NCI-H187 treated with DMSO at 0.1 percent for 48 hours (cell line): ENCODE measurements at regions not wholly inside any gene's neighbourhood (a gene's known extent, or its start where the extent isn't known, plus 50 kb on each side); places are given as distances from the start of the nearest gene placed in this dataset.
"Not testable (repeated sequence)": the region's sequence is repeated elsewhere in the genome, so short reads cannot be mapped to it uniquely, and the experiment has no call there.

Experiments used
- DNase-seq: peaks from one replicate; lab custom pipeline; 2025; lab: John Stamatoyannopoulos, UW

DNA sequence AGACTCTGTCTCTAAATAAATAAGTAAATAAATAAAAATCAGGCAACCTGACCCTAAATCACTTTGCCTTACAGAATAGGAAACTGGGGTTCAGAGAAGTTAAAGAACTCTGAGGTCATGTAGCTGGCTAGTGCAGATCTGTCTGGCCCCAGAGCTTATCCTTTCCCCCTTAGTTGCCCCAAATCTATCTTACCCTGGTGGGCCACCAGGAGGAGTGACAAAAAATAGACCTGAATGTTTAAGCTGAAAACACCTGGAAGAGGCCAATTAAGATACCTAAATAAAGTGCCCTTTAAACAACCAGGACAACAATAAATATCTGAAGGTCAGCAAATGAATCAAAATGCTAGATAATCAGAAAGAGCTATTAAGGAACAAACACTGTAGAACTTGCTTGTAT, 59.7 kb downstream of the TEX35 start:
- no peak for DNase-seq

GRCh38 chr1:178573330-178573729, 60.4 kb downstream of the TEX35 start:
- DNase-seq = no peak

- no peak for DNase-seq
Measured at GRCh38 chr1:178574345-178574744, 61.4 kb downstream of the TEX35 start.

- DNase-seq = no peak
Measured at GRCh38 chr1:178575611-178576361, 62.9 kb downstream of the TEX35 start.

GRCh38 chr1:178576841-178577240, 63.9 kb downstream of the TEX35 start:
- no peak for DNase-seq

DNA sequence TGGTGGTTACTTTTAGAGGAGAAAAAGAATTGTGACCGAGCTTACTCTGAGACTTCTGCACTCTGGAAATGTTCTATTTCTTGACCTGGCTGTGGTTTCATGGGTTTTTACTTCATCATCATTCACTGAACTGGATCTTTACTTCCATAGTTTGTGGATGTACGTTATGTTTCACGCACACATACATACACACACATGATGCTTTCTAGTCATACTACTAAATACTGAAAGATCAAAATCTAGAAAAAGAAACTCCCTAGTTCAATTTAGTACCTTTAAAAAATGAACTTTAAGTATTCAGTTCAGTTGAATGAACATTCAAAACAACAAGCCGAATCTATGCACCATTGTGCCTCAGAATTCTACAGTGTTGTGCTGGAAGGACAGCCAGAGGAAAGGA, 65.0 kb downstream of the TEX35 start:
- no peak for DNase-seq

GRCh38 chr1:178578541-178578940, 65.6 kb downstream of the TEX35 start:
- no peak for DNase-seq

DNA sequence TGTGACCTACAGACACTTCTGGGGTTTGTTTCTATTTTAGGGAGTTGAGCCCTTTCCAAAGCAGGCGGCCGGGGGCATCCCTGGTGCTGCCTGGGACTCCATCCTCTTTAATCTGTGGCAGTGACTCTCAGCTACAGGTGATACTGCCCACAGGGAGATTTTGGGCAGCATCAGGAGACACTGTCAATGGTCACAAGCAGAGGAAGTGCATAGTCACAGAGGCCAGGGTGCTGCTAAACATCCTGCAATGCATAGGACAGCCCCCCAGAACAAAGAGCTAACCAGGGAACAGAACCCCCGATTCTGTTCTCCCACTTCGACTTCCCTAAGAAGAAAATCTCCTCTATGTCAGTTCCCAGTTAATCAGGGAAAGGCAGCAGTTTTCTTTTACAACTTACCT, 66.2 kb downstream of the TEX35 start:
- DNase-seq = no peak

GRCh38 chr1:178579562-178579961, 66.7 kb downstream of the TEX35 start:
- peak; percentile 53 for DNase-seq

GRCh38 chr1:178580096-178580495, 67.2 kb downstream of the TEX35 start:
- DNase-seq = no peak

- no peak for DNase-seq
Measured at GRCh38 chr1:178580876-178581275, 68.0 kb downstream of the TEX35 start.

DNA sequence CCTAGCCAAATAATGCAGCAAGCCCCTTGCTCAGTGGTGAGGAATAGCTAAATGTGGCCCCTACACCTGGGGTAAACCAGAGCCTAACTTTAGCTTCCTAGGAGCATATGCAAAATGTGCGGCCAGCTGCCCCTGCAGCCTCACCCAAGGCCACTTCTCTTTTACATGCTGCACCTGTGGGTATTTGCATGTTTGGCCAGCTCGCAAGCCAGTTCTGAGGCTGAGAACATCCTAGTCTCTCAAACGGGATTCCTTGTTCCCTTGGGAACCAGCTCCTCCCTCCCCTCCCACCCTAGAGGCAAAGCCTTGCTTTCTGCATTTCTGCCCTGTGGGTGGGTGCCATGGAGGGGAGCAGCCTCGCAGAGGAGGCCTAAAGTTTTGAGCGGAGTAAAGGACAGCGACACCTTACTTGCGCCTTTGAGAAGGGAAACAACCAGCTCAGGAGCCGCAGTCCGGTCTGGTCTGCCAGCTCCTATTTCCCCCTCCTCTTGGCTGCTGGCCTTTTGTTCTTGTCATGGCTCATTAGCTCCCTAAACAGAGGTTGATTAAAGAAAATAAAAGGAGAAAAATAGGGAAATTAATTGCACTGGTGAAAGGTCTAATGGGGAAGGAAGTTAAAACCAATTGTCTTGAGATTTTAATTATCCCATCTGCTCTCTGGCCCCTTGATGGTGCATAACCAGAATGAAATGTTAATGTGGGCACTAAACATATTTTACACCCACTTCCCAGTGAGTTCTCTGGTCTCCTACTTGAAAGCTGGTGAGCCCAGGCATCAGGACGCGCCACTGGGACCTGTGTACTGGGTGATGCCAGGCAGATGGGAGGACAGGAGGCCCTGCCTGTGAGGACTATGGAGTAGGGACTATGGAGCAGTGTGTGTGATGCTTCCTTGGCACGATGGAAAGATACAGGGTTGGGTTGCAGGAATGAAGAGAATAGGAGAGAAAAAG, 68.7 kb downstream of the TEX35 start:
- DNase-seq = no peak

- DNase-seq = no peak
Measured at GRCh38 chr1:178587096-178587495, 74.2 kb downstream of the TEX35 start.

GRCh38 chr1:178587975-178588374, 75.1 kb downstream of the TEX35 start:
- no peak for DNase-seq

DNA sequence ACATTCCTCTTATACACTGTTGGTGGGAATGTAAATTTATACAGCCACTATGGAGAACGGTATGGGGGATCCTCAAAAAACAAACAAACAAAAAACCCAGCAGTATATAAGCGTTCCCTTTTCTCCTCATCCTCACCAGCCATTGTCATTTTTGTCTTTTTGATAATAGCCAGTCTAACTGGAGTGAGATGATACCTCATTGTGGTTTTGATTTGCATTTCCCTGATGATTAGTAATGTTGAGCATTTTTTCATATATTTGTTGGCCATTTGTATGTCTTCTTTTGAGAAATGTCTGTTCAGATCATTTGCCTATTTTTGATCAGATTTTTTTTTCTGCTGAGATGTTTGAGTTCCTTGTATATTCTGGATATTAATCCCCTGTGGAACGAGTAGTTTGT, 76.1 kb downstream of the TEX35 start:
- DNase-seq = not testable (repeated sequence)

- DNase-seq = not testable (repeated sequence)
Measured at GRCh38 chr1:178591811-178592210, 78.9 kb downstream of the TEX35 start.

- DNase-seq = no peak
Measured at GRCh38 chr1:178593515-178593914, 80.6 kb downstream of the TEX35 start.

DNA sequence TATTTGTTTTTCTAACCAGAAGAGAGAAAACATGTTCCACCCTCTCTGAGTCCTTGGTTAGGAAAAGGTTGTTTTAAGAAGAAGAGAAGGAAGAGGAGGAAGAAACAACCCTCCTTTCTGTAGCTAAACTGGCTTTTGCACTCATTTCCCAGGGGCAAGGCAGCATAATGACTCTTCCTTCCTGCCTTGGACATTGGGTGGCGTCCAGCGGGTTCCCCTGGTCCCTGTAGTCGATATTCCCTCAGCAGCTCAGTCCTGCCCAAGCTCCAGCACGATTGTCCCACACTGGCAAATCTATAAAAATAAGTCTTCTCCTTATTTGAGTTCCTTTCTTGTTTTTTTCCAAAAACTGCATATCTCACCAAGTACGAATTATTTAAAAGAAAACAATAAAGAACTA, 81.2 kb downstream of the TEX35 start:
- no peak for DNase-seq

- no peak for DNase-seq
Measured at GRCh38 chr1:178595491-178595890, 82.6 kb downstream of the TEX35 start.

GRCh38 chr1:178599087-178599486, 86.2 kb downstream of the TEX35 start:
- DNase-seq = no peak

GRCh38 chr1:178599745-178600144, 86.8 kb downstream of the TEX35 start:
- DNase-seq = no peak

- no peak for DNase-seq
Measured at GRCh38 chr1:178603926-178604325, 91.0 kb downstream of the TEX35 start.

DNA sequence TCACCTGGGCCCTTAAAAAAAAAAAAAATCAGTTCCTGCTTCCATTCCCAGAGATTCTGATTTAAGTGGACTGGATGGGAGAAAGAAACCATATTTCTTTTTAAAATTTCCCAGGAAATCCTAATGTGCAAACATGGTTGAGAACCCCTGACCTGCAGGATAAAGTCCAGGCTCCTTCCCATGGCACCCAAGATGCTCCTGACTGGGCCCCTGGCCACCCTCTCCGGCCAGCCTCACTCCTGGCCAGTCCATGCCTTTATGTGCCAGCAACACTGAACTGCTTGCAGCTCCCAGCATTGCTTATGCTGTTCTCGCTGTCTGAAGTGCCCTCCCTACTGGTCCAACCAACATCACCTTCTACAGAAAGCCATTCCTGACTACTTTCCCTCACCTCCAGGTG, 93.9 kb downstream of the TEX35 start:
- no peak for DNase-seq
